ENCODE measurements at regions not wholly inside any gene's neighbourhood (a gene's known extent, or its start where the extent isn't known, plus 50 kb on each side); places are given as distances from the start of the nearest gene placed in this dataset.

DNA sequence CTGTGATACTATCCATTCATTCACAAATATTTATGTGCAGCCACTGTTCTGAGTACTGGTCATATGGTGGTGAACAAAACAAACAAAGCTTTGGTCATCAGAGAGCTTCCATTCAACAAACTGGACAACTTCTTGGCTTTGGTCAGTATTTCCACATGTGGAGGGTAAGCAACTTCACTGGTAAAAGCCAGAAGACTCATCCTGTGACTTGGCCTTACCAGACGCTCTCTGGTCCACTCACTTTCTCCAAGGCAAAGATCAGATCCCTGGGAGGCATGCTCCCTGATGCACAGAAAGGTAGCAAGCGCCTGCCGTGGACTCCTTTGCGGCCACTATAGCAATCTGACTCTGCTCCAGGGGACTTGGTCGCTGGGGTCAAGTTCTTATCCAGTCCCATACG, 179.5 kb downstream of the EN1 start:
- Histone ChIP-seq H4K20me1 (ENCODE audit: low read depth, low read length) (no peaks in the 10 kb centered on the region), H3K9me3 (ENCODE audit: insufficient read depth, low read length) (no peaks in the 10 kb centered on the region), H3K9ac (ENCODE audit: low read length) (no peak overlapping the region), H3K4me3 (ENCODE audit: insufficient read depth, low read length, poor library complexity, severe bottlenecking) (no peak overlapping the region), H3K4me2 (ENCODE audit: low read depth, low read length, poor library complexity, severe bottlenecking) (no peak overlapping the region), H3K79me2 (ENCODE audit: insufficient read depth, low read length) (no peaks in the 10 kb centered on the region), H3K9me2 (replicated peaks; ENCODE audit: insufficient read depth, low read length) (no peaks in the 10 kb centered on the region), H3F3A (ENCODE audit: insufficient read depth) (no peaks in the 10 kb centered on the region), H2AFZ (ENCODE audit: low read depth, low read length, severe bottlenecking) (no peak overlapping the region), H3K27me3 (ENCODE audit: low read length) (no peaks in the 10 kb centered on the region), H3K36me3 (ENCODE audit: low read length) (no peaks in the 10 kb centered on the region), H3K27ac (ENCODE audit: low read depth, low read length) (no peak overlapping the region)
- TF ChIP-seq, protein P1, sequence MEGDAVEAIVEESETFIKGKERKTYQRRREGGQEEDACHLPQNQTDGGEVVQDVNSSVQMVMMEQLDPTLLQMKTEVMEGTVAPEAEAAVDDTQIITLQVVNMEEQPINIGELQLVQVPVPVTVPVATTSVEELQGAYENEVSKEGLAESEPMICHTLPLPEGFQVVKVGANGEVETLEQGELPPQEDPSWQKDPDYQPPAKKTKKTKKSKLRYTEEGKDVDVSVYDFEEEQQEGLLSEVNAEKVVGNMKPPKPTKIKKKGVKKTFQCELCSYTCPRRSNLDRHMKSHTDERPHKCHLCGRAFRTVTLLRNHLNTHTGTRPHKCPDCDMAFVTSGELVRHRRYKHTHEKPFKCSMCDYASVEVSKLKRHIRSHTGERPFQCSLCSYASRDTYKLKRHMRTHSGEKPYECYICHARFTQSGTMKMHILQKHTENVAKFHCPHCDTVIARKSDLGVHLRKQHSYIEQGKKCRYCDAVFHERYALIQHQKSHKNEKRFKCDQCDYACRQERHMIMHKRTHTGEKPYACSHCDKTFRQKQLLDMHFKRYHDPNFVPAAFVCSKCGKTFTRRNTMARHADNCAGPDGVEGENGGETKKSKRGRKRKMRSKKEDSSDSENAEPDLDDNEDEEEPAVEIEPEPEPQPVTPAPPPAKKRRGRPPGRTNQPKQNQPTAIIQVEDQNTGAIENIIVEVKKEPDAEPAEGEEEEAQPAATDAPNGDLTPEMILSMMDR (IDR thresholded peaks at IDR 0.05; ENCODE audit: insufficient read depth, low read length, poor library complexity, severe bottlenecking), result no peak
- no peak for TF ChIP-seq EZH2phosphoT487 (conservative IDR thresholded peaks at IDR 0.05; ENCODE audit: low read length)

DNA sequence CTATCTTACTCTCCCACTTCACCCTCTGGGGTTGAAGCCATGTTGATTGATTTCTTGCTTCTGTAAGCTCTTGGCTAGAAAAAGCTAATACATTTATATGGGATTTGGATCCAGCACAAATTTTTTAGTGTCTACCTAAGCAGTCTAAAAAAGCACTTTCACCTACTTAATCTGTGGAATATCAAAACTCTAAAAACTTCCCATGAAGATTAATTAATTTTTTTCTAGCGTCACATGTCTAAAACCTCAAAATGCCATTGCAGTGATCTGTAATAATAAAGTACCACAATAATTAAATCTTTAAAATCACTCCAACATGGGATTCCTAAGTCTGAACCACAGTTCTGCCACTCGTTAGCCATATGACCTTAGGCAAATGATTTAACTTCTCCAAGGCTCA, 180.1 kb downstream of the EN1 start:
- H3K36me3 ChIP-seq (ENCODE audit: low read length), result no peaks in the 10 kb centered on the region
- H3K9me2 ChIP-seq (replicated peaks; ENCODE audit: insufficient read depth, low read length), result no peaks in the 10 kb centered on the region
- no peaks in the 10 kb centered on the region for H3K9me3 ChIP-seq (ENCODE audit: insufficient read depth, low read length)
- H3K4me3 ChIP-seq (ENCODE audit: insufficient read depth, low read length, poor library complexity, severe bottlenecking), result no peak overlapping the region
- no peaks in the 10 kb centered on the region for H3K27me3 ChIP-seq (ENCODE audit: low read length)
- H3K9ac ChIP-seq (ENCODE audit: low read length), result no peak overlapping the region
- H3K79me2 ChIP-seq (ENCODE audit: insufficient read depth, low read length), result no peaks in the 10 kb centered on the region
- H4K20me1 ChIP-seq (ENCODE audit: low read depth, low read length), result no peaks in the 10 kb centered on the region
- TF ChIP-seq, protein P1 (IDR thresholded peaks at IDR 0.05; ENCODE audit: insufficient read depth, low read length, poor library complexity, severe bottlenecking), result no peak
- TF ChIP-seq EZH2phosphoT487 (conservative IDR thresholded peaks at IDR 0.05; ENCODE audit: low read length), result no peak
- H3F3A ChIP-seq (ENCODE audit: insufficient read depth), result no peaks in the 10 kb centered on the region
- no peak overlapping the region for H2AFZ ChIP-seq (ENCODE audit: low read depth, low read length, severe bottlenecking)
- H3K27ac ChIP-seq (ENCODE audit: low read depth, low read length), result no peak overlapping the region
- H3K4me2 ChIP-seq (ENCODE audit: low read depth, low read length, poor library complexity, severe bottlenecking), result no peak overlapping the region

DNA sequence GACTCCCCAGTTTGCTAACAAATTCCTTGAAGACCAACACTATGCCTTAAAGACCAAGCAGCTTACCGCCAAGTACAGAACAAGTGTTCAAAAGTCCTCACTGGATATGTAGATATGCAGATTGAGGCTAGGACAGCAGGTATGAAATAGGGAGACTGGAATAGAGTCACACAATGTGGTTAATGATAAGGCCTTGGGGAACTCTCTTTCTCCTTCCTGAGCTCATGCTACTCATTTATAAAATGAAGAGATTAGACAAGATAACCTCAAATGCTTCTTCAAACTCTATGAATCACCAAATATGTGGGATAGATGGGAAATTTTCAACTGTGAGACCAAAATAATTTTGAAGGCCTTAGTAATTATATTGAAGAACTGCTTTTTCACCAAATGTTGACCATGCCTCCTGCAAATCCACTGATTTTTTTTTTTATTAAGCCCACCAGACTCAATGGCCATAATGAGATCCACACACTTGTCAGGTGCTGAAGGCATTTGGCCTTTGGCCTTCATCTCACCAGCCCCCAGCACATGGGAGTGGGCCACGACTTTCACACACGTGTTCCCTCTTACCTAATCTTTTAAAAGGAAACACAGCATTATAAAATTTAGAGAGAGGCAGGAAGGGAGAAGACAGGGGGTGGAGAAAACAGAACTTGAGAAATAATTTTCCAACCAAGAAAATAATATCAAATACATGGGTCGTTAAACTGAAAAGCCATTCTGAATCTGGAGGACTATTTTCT, 181.5 kb downstream of the EN1 start:
- TF ChIP-seq, protein P1 (IDR thresholded peaks at IDR 0.05; ENCODE audit: insufficient read depth, low read length, poor library complexity, severe bottlenecking), result no peak
- TF ChIP-seq EZH2phosphoT487 (conservative IDR thresholded peaks at IDR 0.05; ENCODE audit: low read length), result no peak
- Histone ChIP-seq H3K9ac (ENCODE audit: low read length) (no peak overlapping the region), H3K9me3 (ENCODE audit: insufficient read depth, low read length) (no peaks in the 10 kb centered on the region), H4K20me1 (ENCODE audit: low read depth, low read length) (no peaks in the 10 kb centered on the region), H2AFZ (ENCODE audit: low read depth, low read length, severe bottlenecking) (no peak overlapping the region), H3K4me2 (ENCODE audit: low read depth, low read length, poor library complexity, severe bottlenecking) (no peak overlapping the region), H3K36me3 (ENCODE audit: low read length) (no peaks in the 10 kb centered on the region), H3K9me2 (replicated peaks; ENCODE audit: insufficient read depth, low read length) (no peaks in the 10 kb centered on the region), H3K27ac (ENCODE audit: low read depth, low read length) (no peak overlapping the region), H3K27me3 (ENCODE audit: low read length) (no peaks in the 10 kb centered on the region), H3K4me3 (ENCODE audit: insufficient read depth, low read length, poor library complexity, severe bottlenecking) (no peak overlapping the region), H3K79me2 (ENCODE audit: insufficient read depth, low read length) (no peaks in the 10 kb centered on the region), H3F3A (ENCODE audit: insufficient read depth) (no peaks in the 10 kb centered on the region)

Measured in SU-DHL-6 (cell line).